Vagina (tissue), 2 donors: ENCODE measurements at regions not wholly inside any gene's neighbourhood (a gene's known extent, or its start where the extent isn't known, plus 50 kb on each side); places are given as distances from the start of the nearest gene placed in this dataset.
"Not testable (repeated sequence)": the region's sequence is repeated elsewhere in the genome, so short reads cannot be mapped to it uniquely, and the experiment has no call there.

Experiments
- DNase-seq, 2 donors: peaks; one replicate each; pipeline ENCODE4 v3.0.0-alpha.2; 2017; ENCODE audit errors: extremely low spot score in 2 of 2
- H3K27ac ChIP-seq: fragments of 200-600 bp; sonication (generic); one replicate; pipeline ENCODE4 v1.5.1; 2019
- H3K27me3 ChIP-seq: fragments of 200-600 bp; sonication (generic); one replicate; pipeline ENCODE4 v1.5.1; 2019
- H3K36me3 ChIP-seq, 2 donors: fragments of 200-600 bp; sonication (generic); one replicate each; pipeline ENCODE4 v1.5.1; 2017 to 2019
- H3K4me1 ChIP-seq: fragments of 200-600 bp; sonication (generic); one replicate; pipeline ENCODE4 v1.5.1; 2019
- H3K4me3 ChIP-seq, 2 donors: fragments of 200-600 bp; sonication (generic); 1 replicate in 1 of 2; 2 replicates in 1 of 2; pipeline ENCODE4 v1.5.1; 2016 to 2019
- H3K9me3 ChIP-seq: fragments of 200-600 bp; sonication (generic); one replicate; pipeline ENCODE4 v1.5.1; 2019
- POLR2A ChIP-seq, 2 donors: fragments of 450-650 bp; IDR thresholded peaks; one replicate each; pipeline ENCODE4 v1.6.1; 2017; ENCODE audit warnings: antibody characterized with exemption in 2 of 2, mild to moderate bottlenecking in 2 of 2, moderate library complexity in 2 of 2
- POLR2AphosphoS5 ChIP-seq, 2 donors: sonication (generic); formaldehyde crosslinking; IDR thresholded peaks; one replicate each; pipeline ENCODE4 v1.9.0; 2017; ENCODE audit warnings: antibody characterized with exemption in 2 of 2, mild to moderate bottlenecking in 2 of 2, low read depth in 1 of 2; ENCODE audit not compliant: insufficient read depth in 1 of 2
- intact Hi-C: fragments of 100-400 bp; cut with DNase I; formaldehyde crosslinking; loops from one replicate; pipeline ENCODE4 v1.15.1; 2023
- TF ChIP-seq, protein P1 (sequence below), 3 experiments: fragments of 450-650 bp in 2 of 3; fragments of 200-600 bp in 1 of 3; sonication (generic) in 1 of 3; IDR thresholded peaks; one replicate each; pipeline ENCODE4 v1.5.1; 2017 to 2019; ENCODE audit warnings: antibody characterized with exemption in 3 of 3, mild to moderate bottlenecking in 2 of 3, moderate library complexity in 2 of 3

DNA sequence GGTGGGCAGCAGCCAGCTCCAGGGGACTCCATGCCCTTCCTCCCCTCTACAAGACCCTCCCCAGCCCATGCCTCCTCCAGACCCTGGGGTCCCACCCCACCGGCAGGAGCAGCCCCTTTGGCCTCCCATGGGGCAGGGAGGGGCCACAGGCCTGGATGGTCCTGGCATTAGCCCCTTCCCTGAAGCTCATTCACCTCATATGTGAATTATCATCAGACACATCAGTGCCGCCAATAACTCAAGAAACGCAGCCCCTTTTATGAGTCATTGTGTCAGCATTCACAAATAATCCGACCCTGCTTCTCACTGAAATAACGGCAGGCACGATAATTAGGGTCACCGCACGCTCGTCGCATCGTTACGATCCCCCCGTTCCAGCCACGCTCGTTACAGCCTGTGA lies 124.2 kb downstream of the BRD1 start:
- intact Hi-C loops: no loop called here
- no peaks in the 10 kb centered on the region for H3K27me3 ChIP-seq

DNA sequence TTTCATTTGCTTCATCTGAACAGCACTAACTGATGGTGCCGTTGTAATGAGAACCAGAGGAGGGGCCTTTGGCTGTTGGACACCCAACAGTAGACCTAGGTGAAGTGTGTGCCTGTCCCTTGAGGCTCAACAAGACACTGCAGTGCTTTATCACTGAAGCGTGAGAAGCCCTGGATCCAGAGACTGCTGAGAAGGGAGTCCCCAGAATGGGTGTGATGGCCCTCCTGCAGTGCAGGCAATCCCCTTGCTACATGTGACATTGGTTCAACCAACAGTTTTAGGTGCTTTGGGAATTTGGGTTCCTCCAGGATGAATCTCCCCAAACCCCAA lies 125.6 kb downstream of the BRD1 start:
- no peaks in the 10 kb centered on the region for H3K4me1 ChIP-seq
- H3K36me3 ChIP-seq: no peaks in the 10 kb centered on the region
- no peak overlapping the region for H3K27ac ChIP-seq
- no peaks in the 10 kb centered on the region for H3K27me3 ChIP-seq
- peaks cover 9% of the 10 kb centered on the region for H3K9me3 ChIP-seq
- no peak overlapping the region for H3K4me3 ChIP-seq
- intact Hi-C loops: no loop called here
- no peak for DNase-seq
- TF ChIP-seq, protein P1, sequence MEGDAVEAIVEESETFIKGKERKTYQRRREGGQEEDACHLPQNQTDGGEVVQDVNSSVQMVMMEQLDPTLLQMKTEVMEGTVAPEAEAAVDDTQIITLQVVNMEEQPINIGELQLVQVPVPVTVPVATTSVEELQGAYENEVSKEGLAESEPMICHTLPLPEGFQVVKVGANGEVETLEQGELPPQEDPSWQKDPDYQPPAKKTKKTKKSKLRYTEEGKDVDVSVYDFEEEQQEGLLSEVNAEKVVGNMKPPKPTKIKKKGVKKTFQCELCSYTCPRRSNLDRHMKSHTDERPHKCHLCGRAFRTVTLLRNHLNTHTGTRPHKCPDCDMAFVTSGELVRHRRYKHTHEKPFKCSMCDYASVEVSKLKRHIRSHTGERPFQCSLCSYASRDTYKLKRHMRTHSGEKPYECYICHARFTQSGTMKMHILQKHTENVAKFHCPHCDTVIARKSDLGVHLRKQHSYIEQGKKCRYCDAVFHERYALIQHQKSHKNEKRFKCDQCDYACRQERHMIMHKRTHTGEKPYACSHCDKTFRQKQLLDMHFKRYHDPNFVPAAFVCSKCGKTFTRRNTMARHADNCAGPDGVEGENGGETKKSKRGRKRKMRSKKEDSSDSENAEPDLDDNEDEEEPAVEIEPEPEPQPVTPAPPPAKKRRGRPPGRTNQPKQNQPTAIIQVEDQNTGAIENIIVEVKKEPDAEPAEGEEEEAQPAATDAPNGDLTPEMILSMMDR (IDR thresholded peaks at IDR 0.05): no peak
- TF ChIP-seq POLR2A (IDR thresholded peaks at IDR 0.05) (no peak), POLR2AphosphoS5 (IDR thresholded peaks at IDR 0.05; ENCODE audit: insufficient read depth in 1 of 2, low read depth in 1 of 2) (no peak)

More for the DNA sequence above, 124.2 kb downstream of the BRD1 start:
- TF ChIP-seq, protein P1 (IDR thresholded peaks at IDR 0.05): no peak
- TF ChIP-seq POLR2AphosphoS5 (IDR thresholded peaks at IDR 0.05; ENCODE audit: insufficient read depth in 1 of 2, low read depth in 1 of 2) (no peak), POLR2A (IDR thresholded peaks at IDR 0.05) (no peak)
- Histone ChIP-seq H3K4me1 (no peaks in the 10 kb centered on the region), H3K4me3 (no peak overlapping the region), H3K36me3 (no peaks in the 10 kb centered on the region), H3K9me3 (peaks cover 9% of the 10 kb centered on the region), H3K27ac (no peak overlapping the region)
- DNase-seq: no peak

DNA sequence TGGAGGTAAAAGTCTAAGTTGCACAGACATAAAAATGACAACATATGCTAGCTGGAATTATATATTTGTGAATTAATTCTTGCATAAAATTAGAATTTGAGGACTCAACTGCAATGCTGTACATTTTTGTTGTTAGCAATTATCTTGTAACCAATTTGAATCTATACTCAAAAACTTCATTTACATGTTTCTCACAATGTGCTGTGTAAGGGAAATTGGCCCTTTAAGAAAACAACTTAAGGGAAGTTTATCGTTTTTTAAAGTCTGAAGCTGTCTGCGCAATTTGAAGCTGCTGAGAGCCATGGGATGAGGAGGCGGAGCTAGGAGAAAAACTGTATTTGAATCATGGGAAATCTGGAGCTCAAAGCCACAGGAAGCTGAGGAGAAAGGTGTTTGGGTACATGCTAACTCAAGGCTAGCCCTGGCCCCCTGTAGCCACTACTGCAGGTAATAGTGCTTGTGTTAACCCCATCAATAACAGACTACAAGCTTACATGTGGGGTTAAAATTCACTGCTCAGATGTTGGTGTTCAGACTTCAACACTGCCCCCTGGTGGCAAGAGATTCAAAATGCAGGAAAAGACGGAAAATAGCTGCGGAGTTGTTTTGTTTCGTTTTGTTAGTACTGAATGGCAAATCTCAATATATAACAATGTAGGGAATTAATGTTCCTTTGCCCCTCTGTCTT lies 126.1 kb downstream of the BRD1 start:
- DNase-seq: no peak

GRCh38 chr22:49699928-49700498 lies 127.7 kb downstream of the BRD1 start:
- no peak overlapping the region for H3K4me3 ChIP-seq
- intact Hi-C loops: no loop called here
- H3K9me3 ChIP-seq: peaks cover 9% of the 10 kb centered on the region
- no peaks in the 10 kb centered on the region for H3K4me1 ChIP-seq
- no peak overlapping the region for H3K27ac ChIP-seq
- no peaks in the 10 kb centered on the region for H3K27me3 ChIP-seq
- H3K36me3 ChIP-seq: no peaks in the 10 kb centered on the region
- no peak for TF ChIP-seq POLR2A (IDR thresholded peaks at IDR 0.05)
- TF ChIP-seq, protein P1 (IDR thresholded peaks at IDR 0.05): no peak
- no peak for TF ChIP-seq POLR2AphosphoS5 (IDR thresholded peaks at IDR 0.05; ENCODE audit: insufficient read depth in 1 of 2, low read depth in 1 of 2)
- DNase-seq: no peak

More for the DNA sequence above, 126.1 kb downstream of the BRD1 start:
- H3K36me3 ChIP-seq: no peaks in the 10 kb centered on the region
- peaks cover 9% of the 10 kb centered on the region for H3K9me3 ChIP-seq
- no peaks in the 10 kb centered on the region for H3K27me3 ChIP-seq
- intact Hi-C loops: no loop called here
- TF ChIP-seq, protein P1 (IDR thresholded peaks at IDR 0.05): peak in 1 of 3 experiments; percentile 8
- no peak for TF ChIP-seq POLR2A (IDR thresholded peaks at IDR 0.05)
- no peak overlapping the region for H3K4me3 ChIP-seq
- no peak overlapping the region for H3K27ac ChIP-seq
- no peaks in the 10 kb centered on the region for H3K4me1 ChIP-seq

DNA sequence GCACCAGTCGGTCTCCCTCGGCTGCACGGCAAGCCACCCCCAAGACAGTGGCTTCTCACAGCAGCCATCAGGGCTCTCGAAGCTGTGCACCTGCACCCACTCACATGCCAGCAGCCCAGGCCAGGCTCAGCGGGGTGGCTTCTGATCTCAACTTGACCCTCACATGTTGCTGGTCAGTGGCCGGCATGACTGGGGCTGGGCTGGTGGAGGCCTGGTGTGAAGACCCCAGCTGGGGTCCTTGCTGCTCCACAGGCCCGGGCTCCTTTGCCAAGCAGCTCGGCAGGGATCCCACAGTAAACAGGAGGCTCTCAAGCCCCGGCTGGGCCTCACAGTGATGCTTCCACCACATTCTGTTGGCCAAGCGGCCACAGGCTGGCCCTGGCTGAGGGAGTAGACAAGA lies 128.2 kb downstream of the BRD1 start:
- TF ChIP-seq POLR2AphosphoS5 (IDR thresholded peaks at IDR 0.05; ENCODE audit: insufficient read depth in 1 of 2, low read depth in 1 of 2) (no peak), POLR2A (IDR thresholded peaks at IDR 0.05) (no peak)
- TF ChIP-seq, protein P1 (IDR thresholded peaks at IDR 0.05): no peak
- H3K36me3 ChIP-seq: no peaks in the 10 kb centered on the region
- H3K9me3 ChIP-seq: peaks cover 9% of the 10 kb centered on the region
- H3K4me3 ChIP-seq: no peak overlapping the region
- no peaks in the 10 kb centered on the region for H3K27me3 ChIP-seq
- DNase-seq: no peak
- intact Hi-C loops: no loop called here
- H3K27ac ChIP-seq: no peak overlapping the region
- H3K4me1 ChIP-seq: no peaks in the 10 kb centered on the region

DNA sequence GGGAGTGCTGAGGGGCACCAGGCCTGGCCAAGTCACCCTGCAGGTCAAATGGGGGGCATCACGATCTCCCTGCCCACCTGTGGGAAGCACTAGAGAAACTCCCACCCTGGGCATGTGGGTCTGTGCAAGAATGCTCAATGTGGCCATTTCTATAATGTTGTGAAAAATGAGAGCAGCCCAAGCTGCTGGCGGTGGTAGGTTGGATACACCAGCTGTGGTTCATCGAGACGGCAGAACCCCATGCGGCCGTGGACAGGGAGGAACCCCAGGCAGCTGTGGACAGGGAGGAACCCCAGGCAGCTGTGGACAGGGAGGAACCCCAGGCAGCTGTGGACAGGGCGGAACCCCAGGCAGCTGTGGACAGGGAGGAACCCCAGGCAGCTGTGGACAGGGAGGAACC lies 129.1 kb downstream of the BRD1 start:
- DNase-seq, H3K27me3 ChIP-seq, H3K36me3 ChIP-seq, H3K27ac ChIP-seq, H3K4me1 ChIP-seq, H3K9me3 ChIP-seq, H3K4me3 ChIP-seq, intact Hi-C loops: not testable (repeated sequence)
